Brain microvascular endothelial cell (primary cell): ENCODE measurements at regions not wholly inside any gene's neighbourhood (a gene's known extent, or its start where the extent isn't known, plus 50 kb on each side); places are given as distances from the start of the nearest gene placed in this dataset.

ENCODE experiments used
- DNase-seq: peaks from one replicate; pipeline ENCODE4 v3.0.0-alpha.2; 2020
- H3K27ac ChIP-seq: fragments of 250-450 bp; sonication (Bioruptor Pico); 2 replicates; pipeline ENCODE4 v1.5.1; 2020; ENCODE audit warnings: mild to moderate bottlenecking, moderate library complexity
- H3K27me3 ChIP-seq: fragments of 250-450 bp; sonication (Bioruptor Pico); replicated peaks from 2 replicates; pipeline ENCODE4 v1.5.1; 2020; ENCODE audit warnings: mild to moderate bottlenecking
- H3K36me3 ChIP-seq: fragments of 250-450 bp; sonication (Bioruptor Pico); replicated peaks from 2 replicates; pipeline ENCODE4 v1.5.1; 2020; ENCODE audit warnings: mild to moderate bottlenecking
- H3K4me3 ChIP-seq: 2 replicates; pipeline ENCODE4 v1.5.1; 2011; ENCODE audit warnings: low read depth, mild to moderate bottlenecking, control low read depth, low read length, moderate library complexity
- CTCF ChIP-seq: IDR thresholded peaks from 2 replicates; pipeline ENCODE4 v1.5.1; 2011; ENCODE audit warnings: low read depth, mild to moderate bottlenecking, moderate library complexity, low read length, control low read depth, inconsistent platforms; ENCODE audit errors: missing control alignments
- in situ Hi-C: cut with HindIII; loops from 2 replicates; pipeline ENCODE4 v1.10.0; 2017; ENCODE audit warnings: low sequenced_read_pairs, low pct_ligation_motif_present

- H3K27ac ChIP-seq, result no peak overlapping the region
- no peak for TF ChIP-seq CTCF
- DNase-seq, result no peak
- H3K27me3 ChIP-seq, result no peaks in the 10 kb centered on the region
- no peak overlapping the region for H3K4me3 ChIP-seq
- in situ Hi-C loops, result no loop called here
- H3K36me3 ChIP-seq, result no peaks in the 10 kb centered on the region
Measured at GRCh38 chr6:48031711-48032110, 79.3 kb downstream of the PTCHD4 start.

- TF ChIP-seq CTCF, result no peak
- in situ Hi-C loops, result no loop called here
- no peaks in the 10 kb centered on the region for H3K27me3 ChIP-seq
- H3K36me3 ChIP-seq, result no peaks in the 10 kb centered on the region
- no peak overlapping the region for H3K27ac ChIP-seq
- DNase-seq, result no peak
- no peak overlapping the region for H3K4me3 ChIP-seq
Measured at GRCh38 chr6:48027704-48028435, 83.1 kb downstream of the PTCHD4 start.

- Histone ChIP-seq H3K36me3 (no peaks in the 10 kb centered on the region), H3K27me3 (no peaks in the 10 kb centered on the region), H3K27ac (no peak overlapping the region), H3K4me3 (no peak overlapping the region)
- in situ Hi-C loops, result no loop called here
- DNase-seq, result no peak
- TF ChIP-seq CTCF, result no peak
Measured at GRCh38 chr6:48024956-48025355, 86.0 kb downstream of the PTCHD4 start.

- no peaks in the 10 kb centered on the region for H3K36me3 ChIP-seq
- no peak overlapping the region for H3K27ac ChIP-seq
- no peak overlapping the region for H3K4me3 ChIP-seq
- no peak for DNase-seq
- TF ChIP-seq CTCF, result no peak
- in situ Hi-C loops, result no loop called here
- H3K27me3 ChIP-seq, result no peaks in the 10 kb centered on the region
Measured at GRCh38 chr6:48021904-48022303, 89.1 kb downstream of the PTCHD4 start.

GRCh38 chr6:48016020-48016755 is 94.8 kb downstream of the PTCHD4 start:
- no peak for TF ChIP-seq CTCF
- in situ Hi-C loops, result no loop called here
- no peak for DNase-seq
- Histone ChIP-seq H3K36me3 (no peaks in the 10 kb centered on the region), H3K4me3 (no peak overlapping the region), H3K27me3 (no peaks in the 10 kb centered on the region), H3K27ac (no peak overlapping the region)
